ENCODE measurements at regions not wholly inside any gene's neighbourhood (a gene's known extent, or its start where the extent isn't known, plus 50 kb on each side); places are given as distances from the start of the nearest gene placed in this dataset.

DNA sequence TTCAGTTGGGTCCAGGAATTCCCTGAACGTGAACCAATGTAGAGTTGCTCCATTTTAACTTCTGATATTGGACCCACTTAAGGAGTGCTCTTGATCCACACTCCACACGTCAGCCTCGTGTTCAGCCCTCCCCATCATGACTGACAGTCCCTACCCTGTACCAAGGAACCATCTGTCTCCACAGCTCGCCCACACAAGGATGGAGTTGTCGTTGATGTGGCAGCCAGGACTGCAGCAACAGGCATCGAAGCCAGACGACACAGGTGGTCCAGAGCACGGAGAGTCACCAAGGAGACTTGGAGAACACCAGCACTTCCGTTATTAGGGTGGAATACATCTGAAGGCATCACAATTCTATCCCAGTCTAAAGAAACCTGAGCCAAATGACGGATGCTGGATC is 472.1 kb upstream of the NR3C2 start:
- no peak for TF ChIP-seq EZH2 (IDR thresholded peaks at IDR 0.05; ENCODE audit: low read length)
- no peak for TF ChIP-seq CTCF (optimal IDR thresholded peaks at IDR 0.05 in 1 of 3, IDR thresholded peaks at IDR 0.05 in 1 of 3, conservative IDR thresholded peaks at IDR 0.05 in 1 of 3; ENCODE audit: extremely low read depth in 1 of 3, insufficient read depth in 2 of 3, low read length in 3 of 3)
- Histone ChIP-seq H3K27ac (ENCODE audit: control insufficient read depth, insufficient read depth, low read length) (no peak overlapping the region), H3K79me2 (ENCODE audit: control insufficient read depth, insufficient read depth, low read length) (no peaks in the 10 kb centered on the region), H3K9me1 (ENCODE audit: control insufficient read depth, extremely low read depth, insufficient read depth, low read length) (no peaks in the 10 kb centered on the region), H3K36me3 (ENCODE audit: control insufficient read depth in 2 of 2, extremely low read depth in 1 of 2, insufficient read depth in 2 of 2, low read length in 2 of 2) (no peaks in the 10 kb centered on the region), H3K27me3 (ENCODE audit: control insufficient read depth, extremely low read depth, insufficient read depth, low read length) (no peaks in the 10 kb centered on the region), H3K4me1 (ENCODE audit: control insufficient read depth, extremely low read depth, insufficient read depth, low read length) (no peaks in the 10 kb centered on the region), H2AFZ (ENCODE audit: control insufficient read depth, low read length) (no peak overlapping the region), H4K20me1 (ENCODE audit: control insufficient read depth, extremely low read depth, insufficient read depth, low read length) (no peaks in the 10 kb centered on the region), H3K9me3 (ENCODE audit: control insufficient read depth, low read depth, low read length) (no peaks in the 10 kb centered on the region), H3K9ac (ENCODE audit: control insufficient read depth, extremely low read depth, insufficient read depth, low read length) (no peak overlapping the region), H3K4me3 (ENCODE audit: control insufficient read depth in 2 of 3, extremely low read depth in 1 of 3, insufficient read depth in 2 of 3, low read depth in 1 of 3, low read length in 3 of 3) (no peak overlapping the region), H3K4me2 (ENCODE audit: control insufficient read depth, extremely low read depth, insufficient read depth, low read depth, low read length) (no peak overlapping the region)
- FAIRE-seq (no peak), DNase-seq (ENCODE audit: low read depth, low spot score) (no peak)
- dilution Hi-C loops (cut with MboI; ENCODE audit: extremely low pct_ligation_motif_present, low sequenced_read_pairs), result no loop called here

- Histone ChIP-seq H4K20me1 (ENCODE audit: control insufficient read depth, extremely low read depth, insufficient read depth, low read length) (no peaks in the 10 kb centered on the region), H3K27me3 (ENCODE audit: control insufficient read depth, extremely low read depth, insufficient read depth, low read length) (no peaks in the 10 kb centered on the region), H3K36me3 (ENCODE audit: control insufficient read depth in 2 of 2, extremely low read depth in 1 of 2, insufficient read depth in 2 of 2, low read length in 2 of 2) (no peaks in the 10 kb centered on the region), H3K9ac (ENCODE audit: control insufficient read depth, extremely low read depth, insufficient read depth, low read length) (no peak overlapping the region), H3K27ac (ENCODE audit: control insufficient read depth, insufficient read depth, low read length) (no peak overlapping the region), H2AFZ (ENCODE audit: control insufficient read depth, low read length) (no peak overlapping the region), H3K9me1 (ENCODE audit: control insufficient read depth, extremely low read depth, insufficient read depth, low read length) (no peaks in the 10 kb centered on the region), H3K4me3 (ENCODE audit: control insufficient read depth in 2 of 3, extremely low read depth in 1 of 3, insufficient read depth in 2 of 3, low read depth in 1 of 3, low read length in 3 of 3) (no peak overlapping the region), H3K9me3 (ENCODE audit: control insufficient read depth, low read depth, low read length) (no peaks in the 10 kb centered on the region), H3K4me2 (ENCODE audit: control insufficient read depth, extremely low read depth, insufficient read depth, low read depth, low read length) (no peak overlapping the region), H3K4me1 (ENCODE audit: control insufficient read depth, extremely low read depth, insufficient read depth, low read length) (no peaks in the 10 kb centered on the region), H3K79me2 (ENCODE audit: control insufficient read depth, insufficient read depth, low read length) (no peaks in the 10 kb centered on the region)
- dilution Hi-C loops (cut with MboI; ENCODE audit: extremely low pct_ligation_motif_present, low sequenced_read_pairs), result no loop called here
- no peak for DNase-seq (ENCODE audit: low read depth, low spot score)
- TF ChIP-seq CTCF (optimal IDR thresholded peaks at IDR 0.05 in 1 of 3, IDR thresholded peaks at IDR 0.05 in 1 of 3, conservative IDR thresholded peaks at IDR 0.05 in 1 of 3; ENCODE audit: extremely low read depth in 1 of 3, insufficient read depth in 2 of 3, low read length in 3 of 3) (no peak), EZH2 (IDR thresholded peaks at IDR 0.05; ENCODE audit: low read length) (no peak)
- FAIRE-seq, result no peak
These were observed 461.2 kb upstream of the NR3C2 start for GRCh38 chr4:148903388-148903787.
